ENCODE measurements at regions not wholly inside any gene's neighbourhood (a gene's known extent, or its start where the extent isn't known, plus 50 kb on each side); places are given as distances from the start of the nearest gene placed in this dataset.

- ATAC-seq, result no peak
- DNase-seq (ENCODE audit: low spot score), result no peak
Measured at GRCh38 chr10:9621216-9621615, 1396.5 kb upstream of the CELF2 start.

DNA sequence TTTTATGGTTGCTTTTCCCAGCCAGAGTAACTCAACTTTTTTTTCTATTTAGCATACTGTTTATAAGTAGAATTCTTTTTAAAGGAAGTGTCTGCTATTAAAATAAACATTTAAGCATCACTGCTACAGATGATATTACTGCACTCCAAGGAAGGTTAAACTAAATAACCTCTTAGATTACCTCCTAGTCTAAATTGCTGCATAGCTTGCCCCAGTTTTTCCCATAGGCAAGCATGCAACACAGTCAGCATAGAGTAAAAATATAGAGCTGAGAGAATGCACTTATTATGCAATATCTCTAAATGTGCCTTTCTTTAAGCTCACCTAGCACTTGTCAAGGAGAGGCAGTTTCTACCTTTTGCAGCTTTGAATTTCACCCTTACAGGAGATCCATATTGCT is 1392.4 kb upstream of the CELF2 start:
- ATAC-seq, result no peak

GRCh38 chr10:9634466-9634865 is 1383.2 kb upstream of the CELF2 start:
- DNase-seq (ENCODE audit: low spot score) (no peak), ATAC-seq (no peak)

More for the DNA sequence above, 1392.4 kb upstream of the CELF2 start:
- DNase-seq (ENCODE audit: low spot score), result no peak

DNA sequence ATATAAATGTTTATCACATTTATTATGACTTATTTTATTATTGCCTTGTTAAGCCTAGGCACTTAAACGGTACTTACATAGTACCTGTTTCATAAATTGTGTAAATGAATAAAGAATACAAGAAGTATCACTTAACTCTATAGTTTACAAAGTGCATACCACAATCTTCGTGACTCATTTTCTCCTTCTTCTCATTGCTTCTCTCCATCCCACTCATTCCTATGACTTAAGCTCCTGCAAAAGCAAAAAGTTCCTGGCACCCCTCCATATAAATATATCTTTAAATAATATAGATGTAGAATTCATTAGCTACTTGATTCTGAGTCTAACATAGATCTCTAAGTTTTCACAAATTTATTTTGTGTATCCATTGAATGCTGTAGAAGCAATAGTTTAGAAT is 1382.0 kb upstream of the CELF2 start:
- no peak for DNase-seq (ENCODE audit: low spot score)

GRCh38 chr10:9636216-9636615 is 1381.5 kb upstream of the CELF2 start:
- DNase-seq (ENCODE audit: low spot score) (no peak), ATAC-seq (no peak)

More for the DNA sequence above, 1382.0 kb upstream of the CELF2 start:
- ATAC-seq, result no peak

- ATAC-seq (no peak), DNase-seq (ENCODE audit: low spot score) (no peak)
Measured at GRCh38 chr10:9643782-9644181, 1373.9 kb upstream of the CELF2 start.

DNA sequence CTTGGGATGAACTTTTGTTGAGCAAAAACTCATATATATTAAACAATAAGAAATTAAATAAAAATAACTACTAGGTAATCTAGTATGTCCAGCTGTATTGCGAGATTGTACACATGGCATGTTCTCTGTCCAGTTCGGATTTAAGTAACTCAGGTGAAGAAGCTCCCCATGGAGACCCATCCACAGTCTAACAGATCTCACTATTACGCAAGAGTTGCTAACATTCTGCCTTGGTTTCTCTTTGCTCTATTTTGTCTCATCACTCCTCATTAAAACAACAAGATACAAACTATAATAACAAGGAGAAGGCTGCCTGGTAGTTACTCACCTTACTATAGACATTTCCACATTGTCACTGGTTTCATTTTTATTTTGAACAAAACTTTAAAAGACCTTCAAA is 1372.3 kb upstream of the CELF2 start:
- no peak for DNase-seq (ENCODE audit: low spot score)
- no peak for ATAC-seq

GRCh38 chr10:9645928-9646600 is 1371.6 kb upstream of the CELF2 start:
- ATAC-seq, result no peak

GRCh38 chr10:9654261-9654660 is 1363.4 kb upstream of the CELF2 start:
- ATAC-seq (no peak), DNase-seq (ENCODE audit: low spot score) (no peak)

More at GRCh38 chr10:9645928-9646600, 1371.6 kb upstream of the CELF2 start:
- DNase-seq (ENCODE audit: low spot score), result no peak

GRCh38 chr10:9656386-9656785 is 1361.3 kb upstream of the CELF2 start:
- ATAC-seq (no peak), DNase-seq (ENCODE audit: low spot score) (no peak)

DNA sequence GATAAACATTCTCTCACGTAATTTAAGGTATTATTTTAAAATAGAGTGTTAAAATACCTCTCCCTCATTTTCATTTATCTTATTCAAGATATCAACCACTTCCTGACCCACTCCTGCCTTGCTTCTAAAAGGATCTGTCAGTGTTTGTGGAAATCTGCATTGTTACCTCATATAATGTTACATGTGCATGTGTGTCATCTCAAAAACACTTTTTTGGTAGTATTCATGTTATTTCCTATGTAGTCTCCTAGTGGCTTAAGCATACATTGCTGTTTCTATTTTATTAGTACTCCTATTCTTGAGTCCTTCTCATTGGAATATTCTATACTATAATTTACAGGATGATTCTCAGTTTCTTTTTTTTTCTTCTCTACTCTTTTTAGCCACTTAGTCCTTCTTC is 1360.7 kb upstream of the CELF2 start:
- ATAC-seq (no peak), DNase-seq (ENCODE audit: low spot score) (no peak)

GRCh38 chr10:9657530-9657929 is 1360.1 kb upstream of the CELF2 start:
- ATAC-seq (no peak), DNase-seq (ENCODE audit: low spot score) (no peak)

DNA sequence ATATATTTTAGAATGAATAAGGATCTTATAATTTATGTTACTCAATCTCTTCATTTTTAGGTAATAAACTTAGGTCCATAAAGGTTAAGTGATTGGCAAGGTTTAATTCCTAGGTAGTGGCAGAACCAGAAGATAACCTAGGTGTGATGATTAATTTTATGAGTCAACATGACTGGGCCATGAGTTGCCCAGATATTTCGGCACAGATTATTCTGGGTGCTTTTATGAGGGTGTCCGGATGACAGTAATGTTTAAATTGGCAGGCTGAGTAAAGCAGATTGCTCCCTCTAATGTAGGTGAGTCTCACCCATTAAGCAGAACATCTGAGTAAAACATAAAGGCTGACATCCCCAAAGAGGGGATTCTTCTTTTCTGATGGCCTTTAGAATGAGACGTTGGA is 1349.3 kb upstream of the CELF2 start:
- ATAC-seq (no peak), DNase-seq (ENCODE audit: low spot score) (no peak)

DNA sequence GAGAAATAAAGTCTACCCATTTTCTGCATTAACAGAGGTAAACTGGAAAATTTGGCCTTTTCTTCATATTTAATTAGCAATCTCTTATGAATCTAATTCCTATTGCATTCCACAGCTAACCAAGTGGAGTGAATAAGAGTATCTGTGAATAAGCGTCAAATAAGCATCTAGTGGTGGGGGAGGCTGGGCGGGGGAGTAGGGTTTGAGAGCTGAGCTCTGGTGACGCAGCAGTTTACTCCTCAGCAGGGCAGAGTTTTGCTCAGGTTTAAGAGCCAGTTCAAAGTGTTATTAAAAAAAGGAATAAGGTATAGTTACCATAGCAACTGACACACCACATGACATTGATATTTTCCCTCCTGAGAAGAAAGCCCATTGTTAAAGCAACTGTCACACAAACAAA is 1346.8 kb upstream of the CELF2 start:
- DNase-seq (ENCODE audit: low spot score), result no peak
- no peak for ATAC-seq

GRCh38 chr10:9681655-9682054 is 1336.0 kb upstream of the CELF2 start:
- ATAC-seq (no peak), DNase-seq (ENCODE audit: low spot score) (no peak)

- no peak for DNase-seq (ENCODE audit: low spot score)
- no peak for ATAC-seq
Measured at GRCh38 chr10:9682802-9683201, 1334.9 kb upstream of the CELF2 start.

DNA sequence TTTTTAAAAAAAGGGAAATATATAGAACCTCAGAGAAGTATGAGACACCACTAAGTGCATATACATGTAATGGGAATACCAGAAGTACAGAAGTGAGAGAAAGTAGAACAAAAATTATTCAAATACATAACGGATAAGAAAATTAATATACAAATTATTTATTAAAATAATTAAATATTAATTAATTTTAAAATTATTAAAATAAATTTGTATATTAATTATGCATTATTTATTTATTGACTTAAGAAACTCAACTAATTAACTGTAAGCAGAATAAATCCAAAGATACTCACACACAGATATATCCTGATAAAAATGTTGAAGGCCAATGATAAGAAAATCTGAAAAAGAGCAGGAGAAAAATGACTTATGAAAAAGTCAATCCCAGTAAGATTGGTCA is 1333.5 kb upstream of the CELF2 start:
- ATAC-seq (no peak), DNase-seq (ENCODE audit: low spot score) (no peak)

GRCh38 chr10:9685596-9685995 is 1332.1 kb upstream of the CELF2 start:
- no peak for ATAC-seq
- DNase-seq (ENCODE audit: low spot score), result no peak

DNA sequence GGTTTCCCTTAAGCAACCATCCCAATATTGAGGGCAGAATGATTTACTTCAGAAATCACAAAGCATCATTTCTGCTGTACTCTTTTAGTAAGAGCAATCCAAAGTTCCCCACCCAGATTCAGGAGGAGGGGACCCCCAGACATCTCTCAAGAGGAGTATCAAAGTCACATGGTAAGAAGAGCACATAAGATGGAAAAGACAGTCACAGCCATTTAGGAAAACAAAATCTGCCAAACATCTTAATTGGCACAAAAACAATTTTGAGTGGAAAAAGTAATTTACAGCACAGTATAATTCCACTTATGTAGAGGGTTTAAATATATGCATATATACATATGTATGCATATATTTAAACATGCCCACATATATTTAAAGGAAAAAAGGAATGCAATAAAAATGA is 1329.0 kb upstream of the CELF2 start:
- ATAC-seq (no peak), DNase-seq (ENCODE audit: low spot score) (no peak)

DNA sequence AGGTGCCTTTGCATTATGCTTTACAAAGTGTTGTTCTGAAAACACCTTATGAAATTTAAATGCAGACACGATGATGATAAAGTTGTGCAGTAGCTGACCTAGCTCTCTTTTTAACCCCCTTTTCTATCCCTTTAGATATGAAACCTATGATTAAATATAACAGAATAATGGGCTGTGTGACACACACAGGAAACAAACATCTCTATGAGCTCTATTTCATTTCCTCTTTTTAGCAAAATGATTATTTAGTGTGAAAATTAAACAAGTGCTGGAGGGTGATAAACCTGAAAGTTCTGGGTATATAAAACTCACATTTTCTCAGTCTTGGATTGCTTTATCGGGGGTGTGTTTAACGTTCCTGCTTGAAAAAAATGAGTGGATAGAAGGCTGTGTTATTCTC is 1310.5 kb upstream of the CELF2 start:
- DNase-seq (ENCODE audit: low spot score) (no peak), ATAC-seq (no peak)

- DNase-seq (ENCODE audit: low spot score) (no peak), ATAC-seq (no peak)
Measured at GRCh38 chr10:9709849-9710248, 1307.8 kb upstream of the CELF2 start.

DNA sequence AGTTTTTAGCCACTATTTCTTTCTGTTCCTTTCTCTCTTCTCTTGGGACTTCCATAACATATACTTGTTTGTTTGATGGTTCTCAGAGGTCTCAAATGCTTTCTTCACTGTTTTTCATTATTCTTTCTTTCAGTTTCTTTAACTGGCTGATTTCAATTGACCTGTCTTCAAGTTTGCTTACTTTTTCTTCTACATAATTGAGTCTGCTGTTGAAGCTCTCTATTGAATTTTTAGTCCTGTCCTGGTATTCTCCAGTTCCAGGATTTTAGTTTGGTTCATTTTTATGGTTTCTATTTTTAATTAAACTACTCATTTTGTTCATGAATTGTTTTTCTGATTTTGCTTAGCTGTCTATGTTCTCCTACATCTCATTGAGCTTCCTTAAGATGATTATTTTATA is 1305.3 kb upstream of the CELF2 start:
- DNase-seq (ENCODE audit: low spot score) (no peak), ATAC-seq (no peak)

DNA sequence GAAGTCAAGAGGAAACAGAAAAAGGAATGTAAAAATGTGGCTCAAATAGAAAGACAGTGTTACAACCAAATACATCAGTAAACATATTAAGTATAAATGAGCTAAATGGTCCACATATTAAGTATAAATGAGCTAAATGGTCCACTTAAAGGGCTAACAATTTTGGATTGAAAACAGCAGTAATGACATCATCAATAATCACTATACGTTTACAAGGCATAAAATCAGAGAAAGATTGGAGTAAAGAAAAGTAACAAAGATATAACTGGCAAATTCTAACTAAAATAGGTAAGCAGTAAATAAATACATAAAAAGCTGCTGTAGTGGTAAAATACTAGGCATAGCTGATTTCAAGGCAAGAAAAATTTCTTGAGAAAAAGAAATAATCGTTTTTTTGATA is 1298.4 kb upstream of the CELF2 start:
- ATAC-seq, result no peak
- no peak for DNase-seq (ENCODE audit: low spot score)

Measured in left lobe of liver (tissue), 2 donors.